Suprapubic skin (tissue), 4 donors: ENCODE measurements at regions not wholly inside any gene's neighbourhood (a gene's known extent, or its start where the extent isn't known, plus 50 kb on each side); places are given as distances from the start of the nearest gene placed in this dataset.

Experiments
- CTCF ChIP-seq, 2 donors: fragments of 200-600 bp in 1 of 2; fragments of 450-650 bp in 1 of 2; sonication (generic) in 1 of 2; IDR thresholded peaks; one replicate each; pipeline ENCODE4 v1.5.1; 2016 to 2019; ENCODE audit warnings: antibody characterized with exemption in 2 of 2, mild to moderate bottlenecking in 1 of 2, moderate library complexity in 1 of 2
- EP300 ChIP-seq: sonication (generic); formaldehyde crosslinking; IDR thresholded peaks from one replicate; pipeline ENCODE4 v1.6.1; 2017; ENCODE audit warnings: antibody characterized with exemption
- POLR2A ChIP-seq, 2 donors: fragments of 450-650 bp; IDR thresholded peaks; one replicate each; pipeline ENCODE4 v1.6.1; 2017; ENCODE audit warnings: antibody characterized with exemption in 2 of 2, mild to moderate bottlenecking in 2 of 2, moderate library complexity in 2 of 2
- POLR2AphosphoS5 ChIP-seq, 3 donors: sonication (generic); formaldehyde crosslinking; IDR thresholded peaks; one replicate each; pipeline ENCODE4 v1.6.1; 2017; ENCODE audit warnings: antibody characterized with exemption in 3 of 3

GRCh38 chr17:63274146-63274545, 172.0 kb downstream of the CYB561 start:
- TF ChIP-seq CTCF (IDR thresholded peaks at IDR 0.05) (no peak), POLR2AphosphoS5 (IDR thresholded peaks at IDR 0.05) (no peak), EP300 (no peak), POLR2A (IDR thresholded peaks at IDR 0.05) (no peak)
